ENCODE measurements at regions not wholly inside any gene's neighbourhood (a gene's known extent, or its start where the extent isn't known, plus 50 kb on each side); places are given as distances from the start of the nearest gene placed in this dataset.
"Not testable (repeated sequence)": the region's sequence is repeated elsewhere in the genome, so short reads cannot be mapped to it uniquely, and the experiment has no call there.

DNA sequence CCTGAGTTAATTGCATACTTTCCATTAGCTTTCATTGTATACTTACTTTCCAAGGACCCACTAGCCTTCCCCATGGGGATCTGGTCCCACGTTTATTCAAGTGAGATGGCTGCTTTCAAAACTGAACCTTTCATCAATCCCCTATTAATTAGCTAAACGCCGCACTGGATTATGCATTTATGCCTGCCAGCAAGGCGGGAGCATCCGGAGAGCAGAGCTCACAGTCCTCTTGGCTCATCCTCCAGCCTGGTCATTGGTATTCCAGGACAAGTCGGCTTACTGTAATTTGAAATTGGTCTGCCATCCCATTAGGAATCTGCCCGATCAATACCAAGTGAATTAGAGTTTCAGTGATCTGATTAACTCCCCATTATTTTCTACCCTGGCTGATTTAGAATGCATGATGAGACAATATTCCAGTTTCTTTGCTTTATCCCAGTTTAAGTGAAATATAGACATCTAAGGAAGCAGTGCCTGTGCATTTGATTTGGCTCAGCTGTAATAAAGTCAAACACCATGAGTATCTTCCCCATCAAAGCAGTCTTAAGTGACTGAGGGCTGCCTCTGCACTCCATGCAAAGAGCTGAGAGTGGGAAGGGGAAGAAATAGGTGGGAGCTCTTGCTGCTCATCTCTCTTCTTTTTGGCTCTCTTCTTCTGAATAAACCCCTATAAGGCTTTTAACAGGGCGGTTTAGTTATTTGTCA is 411.4 kb downstream of the GPAT3 start:
- TF ChIP-seq POLR2AphosphoS5 (IDR thresholded peaks at IDR 0.05; ENCODE audit: insufficient read depth in 1 of 2, low read depth in 1 of 2) (no peak), POLR2A (IDR thresholded peaks at IDR 0.05) (no peak)
- TF ChIP-seq, protein P1, sequence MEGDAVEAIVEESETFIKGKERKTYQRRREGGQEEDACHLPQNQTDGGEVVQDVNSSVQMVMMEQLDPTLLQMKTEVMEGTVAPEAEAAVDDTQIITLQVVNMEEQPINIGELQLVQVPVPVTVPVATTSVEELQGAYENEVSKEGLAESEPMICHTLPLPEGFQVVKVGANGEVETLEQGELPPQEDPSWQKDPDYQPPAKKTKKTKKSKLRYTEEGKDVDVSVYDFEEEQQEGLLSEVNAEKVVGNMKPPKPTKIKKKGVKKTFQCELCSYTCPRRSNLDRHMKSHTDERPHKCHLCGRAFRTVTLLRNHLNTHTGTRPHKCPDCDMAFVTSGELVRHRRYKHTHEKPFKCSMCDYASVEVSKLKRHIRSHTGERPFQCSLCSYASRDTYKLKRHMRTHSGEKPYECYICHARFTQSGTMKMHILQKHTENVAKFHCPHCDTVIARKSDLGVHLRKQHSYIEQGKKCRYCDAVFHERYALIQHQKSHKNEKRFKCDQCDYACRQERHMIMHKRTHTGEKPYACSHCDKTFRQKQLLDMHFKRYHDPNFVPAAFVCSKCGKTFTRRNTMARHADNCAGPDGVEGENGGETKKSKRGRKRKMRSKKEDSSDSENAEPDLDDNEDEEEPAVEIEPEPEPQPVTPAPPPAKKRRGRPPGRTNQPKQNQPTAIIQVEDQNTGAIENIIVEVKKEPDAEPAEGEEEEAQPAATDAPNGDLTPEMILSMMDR (IDR thresholded peaks at IDR 0.05) = no peak
- H3K36me3 ChIP-seq = no peaks in the 10 kb centered on the region
- H3K4me1 ChIP-seq = no peaks in the 10 kb centered on the region
- no peaks in the 10 kb centered on the region for H3K9me3 ChIP-seq
- H3K4me3 ChIP-seq = no peak overlapping the region
- no peaks in the 10 kb centered on the region for H3K27me3 ChIP-seq
- intact Hi-C loops (cut with DNase I) = no loop called here
- H3K27ac ChIP-seq = no peak overlapping the region
- no peak for DNase-seq (ENCODE audit: extremely low spot score in 2 of 2)

DNA sequence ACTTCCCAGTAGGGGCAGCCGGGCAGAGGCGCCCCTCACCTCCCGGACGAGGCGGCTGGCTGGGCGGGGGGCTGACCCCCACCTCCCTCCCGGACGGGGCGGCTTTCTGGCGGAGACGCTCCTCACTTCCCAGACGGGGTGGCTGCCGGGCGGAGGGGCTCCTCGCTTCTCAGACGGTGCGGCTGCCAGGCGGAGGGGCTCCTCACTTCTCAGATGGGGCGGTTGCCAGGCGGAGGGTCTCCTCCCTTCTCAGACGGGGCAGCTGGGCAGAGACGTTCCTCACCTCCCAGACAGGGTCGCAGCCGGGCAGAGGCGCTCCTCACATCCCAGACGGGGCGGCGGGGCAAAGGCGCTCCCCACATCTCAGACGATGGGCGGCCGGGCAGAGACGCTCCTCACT is 407.8 kb downstream of the GPAT3 start:
- H3K4me3 ChIP-seq; intact Hi-C loops (cut with DNase I); H3K27ac ChIP-seq; H3K4me1 ChIP-seq; DNase-seq (ENCODE audit: extremely low spot score in 2 of 2); H3K9me3 ChIP-seq; H3K36me3 ChIP-seq; H3K27me3 ChIP-seq: not testable (repeated sequence)

DNA sequence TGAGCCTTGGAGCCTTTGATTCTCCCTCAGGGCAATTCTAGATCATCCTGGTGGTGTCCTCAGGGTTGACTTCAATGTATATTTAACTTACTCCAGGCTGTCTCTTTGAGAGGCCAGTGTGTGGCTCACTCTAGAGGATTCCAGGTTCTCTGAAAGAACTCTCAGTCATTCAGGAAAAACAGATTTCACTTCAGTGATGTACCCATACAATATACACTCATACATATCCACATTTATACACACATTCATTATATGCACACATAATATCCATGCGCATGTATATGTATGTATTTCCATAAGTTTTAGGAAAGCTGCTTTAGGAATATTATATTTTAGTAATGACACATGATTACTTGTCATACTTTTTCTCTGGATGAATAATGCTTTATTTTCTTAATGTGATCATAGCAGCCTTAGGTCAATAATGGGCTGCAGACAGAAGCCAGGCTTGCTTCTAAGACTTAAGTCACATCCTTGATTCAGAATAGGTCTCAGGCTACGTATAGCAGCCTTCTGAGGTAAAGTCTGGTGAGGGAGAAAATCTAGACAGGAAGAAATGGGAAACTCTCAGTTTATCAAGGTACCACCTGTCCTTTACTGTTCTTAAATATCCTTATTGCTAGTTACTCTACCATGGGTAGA is 397.0 kb downstream of the GPAT3 start:
- Histone ChIP-seq H3K9me3 (no peaks in the 10 kb centered on the region), H3K27ac (no peak overlapping the region), H3K4me3 (no peak overlapping the region), H3K27me3 (no peaks in the 10 kb centered on the region), H3K36me3 (no peaks in the 10 kb centered on the region), H3K4me1 (no peaks in the 10 kb centered on the region)
- TF ChIP-seq POLR2AphosphoS5 (IDR thresholded peaks at IDR 0.05; ENCODE audit: insufficient read depth in 1 of 2, low read depth in 1 of 2) = no peak
- TF ChIP-seq, protein P1 (IDR thresholded peaks at IDR 0.05) = no peak
- TF ChIP-seq POLR2A (IDR thresholded peaks at IDR 0.05) = no peak
- no peak for DNase-seq (ENCODE audit: extremely low spot score in 2 of 2)
- intact Hi-C loops (cut with DNase I) = loop anchor here (10.0 kb wide), 1 partner anchor 1908 kb away; no protein-coding TSS in a partner anchor

DNA sequence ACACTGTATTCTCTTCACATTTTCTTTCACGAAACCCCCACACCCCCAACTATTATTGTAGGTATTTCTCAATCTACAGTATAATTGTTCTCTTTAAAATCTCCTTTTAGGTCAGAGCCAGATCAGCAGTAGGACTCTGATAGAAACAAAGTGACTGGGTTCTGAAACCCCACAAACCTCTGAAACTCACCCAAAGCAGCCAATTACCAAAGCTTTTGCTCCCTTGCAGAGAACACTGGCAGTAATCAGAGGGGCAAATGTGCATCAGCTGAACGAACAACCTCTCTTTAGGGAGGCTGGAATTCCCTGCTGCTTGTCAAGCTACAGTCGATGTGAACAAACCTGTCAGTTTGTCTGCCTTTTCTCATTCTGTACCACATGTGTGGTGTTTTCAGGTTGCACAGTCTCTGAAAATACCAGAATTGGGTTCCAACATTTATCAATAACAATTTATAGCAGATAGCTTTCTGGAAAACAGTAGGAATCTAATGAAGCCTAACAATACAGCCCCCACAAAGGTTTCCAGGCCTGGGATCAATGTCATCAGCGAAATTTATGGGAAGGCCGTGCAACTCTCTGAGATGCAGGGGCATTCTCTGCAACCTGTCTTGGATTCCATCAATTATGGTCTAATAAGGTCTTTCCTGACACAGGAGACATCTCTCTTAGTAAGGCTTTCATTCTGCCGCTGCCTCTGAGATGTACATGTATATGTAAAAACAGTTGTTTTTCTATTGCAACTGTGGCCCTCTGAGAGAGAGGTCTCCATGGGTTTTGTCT is 395.9 kb downstream of the GPAT3 start:
- H3K36me3 ChIP-seq = no peaks in the 10 kb centered on the region
- H3K4me3 ChIP-seq = no peak overlapping the region
- intact Hi-C loops (cut with DNase I) = loop anchor here (10.0 kb wide), 1 partner anchor 1907 kb away; no protein-coding TSS in a partner anchor
- H3K9me3 ChIP-seq = no peaks in the 10 kb centered on the region
- TF ChIP-seq POLR2A (IDR thresholded peaks at IDR 0.05) (no peak), POLR2AphosphoS5 (IDR thresholded peaks at IDR 0.05; ENCODE audit: insufficient read depth in 1 of 2, low read depth in 1 of 2) (no peak)
- TF ChIP-seq, protein P1 (IDR thresholded peaks at IDR 0.05) = no peak
- no peak for DNase-seq (ENCODE audit: extremely low spot score in 2 of 2)
- H3K27me3 ChIP-seq = no peaks in the 10 kb centered on the region
- no peaks in the 10 kb centered on the region for H3K4me1 ChIP-seq
- no peak overlapping the region for H3K27ac ChIP-seq

DNA sequence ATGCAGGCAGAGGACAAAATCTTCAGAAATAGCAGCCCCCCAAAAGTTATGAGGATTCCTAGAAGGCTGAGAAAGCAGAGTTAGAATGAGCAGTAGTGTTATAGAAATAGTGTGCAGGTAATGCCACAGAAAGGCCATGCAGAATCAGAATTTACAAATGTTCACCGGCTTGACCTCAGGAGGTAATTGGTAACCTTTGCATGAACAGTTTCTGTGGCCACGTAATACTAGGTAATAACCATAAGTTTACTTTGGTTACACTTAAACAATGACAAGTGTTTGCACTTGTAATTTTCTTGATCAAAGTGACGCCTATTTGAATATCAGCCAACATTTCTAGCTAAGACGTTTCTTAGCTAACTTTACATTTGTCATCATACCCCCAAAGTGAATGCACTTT is 393.6 kb downstream of the GPAT3 start:
- intact Hi-C loops (cut with DNase I) = no loop called here
- Histone ChIP-seq H3K27ac (no peak overlapping the region), H3K4me1 (no peaks in the 10 kb centered on the region), H3K4me3 (no peak overlapping the region), H3K9me3 (no peaks in the 10 kb centered on the region), H3K27me3 (no peaks in the 10 kb centered on the region), H3K36me3 (no peaks in the 10 kb centered on the region)
- DNase-seq (ENCODE audit: extremely low spot score in 2 of 2) = no peak
- no peak for TF ChIP-seq POLR2A (IDR thresholded peaks at IDR 0.05)
- TF ChIP-seq POLR2AphosphoS5 (IDR thresholded peaks at IDR 0.05; ENCODE audit: insufficient read depth in 1 of 2, low read depth in 1 of 2) = no peak
- TF ChIP-seq, protein P1 (IDR thresholded peaks at IDR 0.05) = no peak

Data from vagina (tissue), 2 donors.